NCI-H510A treated with DMSO at 0.1 percent for 48 hours (cell line): ENCODE measurements at regions not wholly inside any gene's neighbourhood (a gene's known extent, or its start where the extent isn't known, plus 50 kb on each side); places are given as distances from the start of the nearest gene placed in this dataset.

ENCODE experiments used
- DNase-seq: peaks from one replicate; lab custom pipeline; 2025; lab: John Stamatoyannopoulos, UW

DNA sequence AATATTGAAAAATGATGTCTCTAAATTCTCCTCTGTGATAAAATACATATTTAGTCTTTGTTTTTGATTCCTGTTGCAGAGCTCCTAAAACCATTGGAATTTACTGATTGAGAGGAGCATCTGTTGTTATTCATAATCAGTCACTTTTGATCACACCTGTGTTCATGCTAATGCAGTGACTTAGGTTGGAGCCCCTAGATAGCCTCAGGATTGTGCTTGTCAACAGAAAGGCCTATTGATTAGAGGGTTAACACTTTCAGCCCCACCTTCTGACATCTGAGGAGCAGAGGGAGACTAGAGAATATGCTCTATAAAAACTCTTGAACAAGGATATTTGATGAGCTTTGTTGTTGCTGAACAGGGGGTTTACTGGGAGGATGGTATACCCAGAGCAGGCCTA, 409.5 kb upstream of the ADGRL3 start:
- no peak for DNase-seq

DNA sequence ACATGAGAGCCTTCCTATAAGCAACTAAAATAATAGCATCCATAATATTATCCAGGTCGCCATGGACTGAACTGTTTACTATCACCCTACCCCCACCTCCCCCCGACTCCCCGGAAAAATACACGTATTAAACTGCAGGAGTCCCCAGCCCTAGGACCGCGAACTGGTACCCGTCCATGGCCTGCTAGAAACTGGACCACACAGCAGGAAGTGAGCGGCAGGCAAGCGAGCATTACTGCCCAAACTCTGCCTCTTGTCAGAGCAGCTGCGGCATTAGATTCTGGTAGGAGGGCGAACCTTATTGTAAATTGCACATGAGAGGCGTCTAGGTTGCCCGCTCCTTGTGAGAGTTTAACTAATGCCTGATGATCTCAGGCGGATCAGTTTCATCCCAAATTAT, 405.8 kb upstream of the ADGRL3 start:
- DNase-seq, result no peak

DNA sequence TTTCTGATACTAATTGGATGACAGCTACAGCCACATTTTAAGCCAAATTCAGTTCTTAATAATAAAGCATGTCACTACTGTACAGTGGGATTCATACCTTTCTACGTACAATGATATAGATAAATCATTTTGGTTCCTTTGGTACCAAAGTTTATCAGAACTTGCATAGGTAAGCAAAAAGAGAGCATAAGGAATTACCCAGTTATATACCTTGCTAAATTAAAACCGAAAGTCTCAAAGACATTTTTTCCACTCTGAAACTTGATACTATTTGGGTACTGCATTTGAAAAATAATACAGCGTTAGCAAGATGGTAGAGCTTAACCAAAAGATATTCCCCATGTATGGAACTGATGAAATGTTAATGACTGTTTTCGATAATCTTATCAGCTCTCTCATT, 400.9 kb upstream of the ADGRL3 start:
- DNase-seq, result no peak

DNA sequence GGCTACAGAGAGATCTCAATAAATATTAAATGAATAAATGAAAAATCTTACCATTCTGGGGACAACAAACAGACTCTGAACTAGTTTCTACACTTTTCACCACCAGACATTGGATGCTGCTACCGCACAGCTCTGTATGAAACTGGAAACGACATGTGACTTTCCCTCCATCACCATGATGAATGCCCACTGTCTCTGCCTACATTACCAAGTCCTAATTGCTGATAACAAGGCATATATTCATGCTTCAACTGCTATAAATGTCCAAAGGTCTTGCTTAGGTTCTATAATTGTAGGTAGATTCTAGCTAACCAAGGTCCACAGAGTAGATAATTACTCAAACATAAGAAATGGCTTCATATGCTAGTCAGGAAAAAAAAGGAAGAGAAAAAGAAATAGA, 399.4 kb upstream of the ADGRL3 start:
- no peak for DNase-seq

DNA sequence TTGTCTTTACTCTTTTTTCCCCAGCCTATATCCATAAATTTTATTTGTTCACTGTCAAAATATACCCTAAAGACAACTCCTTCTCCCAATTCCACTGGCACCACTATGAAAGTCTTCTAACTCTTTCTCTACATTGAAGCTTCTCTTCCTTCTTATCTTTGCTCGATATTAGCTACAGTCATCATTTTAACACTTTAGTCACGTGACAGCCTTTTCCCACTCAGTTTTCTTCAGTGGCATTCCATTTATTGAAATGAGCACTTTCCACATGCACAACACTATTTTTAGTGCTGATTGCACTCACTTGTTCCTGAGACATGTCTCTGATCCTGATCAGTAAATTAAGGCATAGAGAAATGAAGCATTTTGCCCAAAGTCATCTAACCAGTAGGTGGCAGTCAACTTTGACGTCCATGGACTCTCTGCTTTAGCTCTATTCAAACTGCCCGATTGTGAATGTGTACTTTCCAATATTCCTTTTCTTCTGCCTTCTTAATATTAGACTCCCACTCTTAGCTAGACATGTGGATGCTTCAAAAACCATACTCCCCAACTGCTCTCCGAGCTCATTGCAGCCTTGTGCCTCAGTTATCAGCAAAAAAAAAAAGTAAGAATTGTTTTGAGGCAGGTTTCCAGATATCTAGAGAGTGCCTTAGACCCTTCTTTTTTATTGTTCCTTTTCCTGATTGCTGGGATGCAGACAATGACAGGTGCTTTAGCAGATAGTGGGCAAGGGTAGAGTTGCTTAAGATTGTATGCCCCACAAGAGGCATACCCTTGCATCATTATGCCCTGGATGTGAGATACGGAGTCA, 394.4 kb upstream of the ADGRL3 start:
- DNase-seq, result peak; percentile 9

DNA sequence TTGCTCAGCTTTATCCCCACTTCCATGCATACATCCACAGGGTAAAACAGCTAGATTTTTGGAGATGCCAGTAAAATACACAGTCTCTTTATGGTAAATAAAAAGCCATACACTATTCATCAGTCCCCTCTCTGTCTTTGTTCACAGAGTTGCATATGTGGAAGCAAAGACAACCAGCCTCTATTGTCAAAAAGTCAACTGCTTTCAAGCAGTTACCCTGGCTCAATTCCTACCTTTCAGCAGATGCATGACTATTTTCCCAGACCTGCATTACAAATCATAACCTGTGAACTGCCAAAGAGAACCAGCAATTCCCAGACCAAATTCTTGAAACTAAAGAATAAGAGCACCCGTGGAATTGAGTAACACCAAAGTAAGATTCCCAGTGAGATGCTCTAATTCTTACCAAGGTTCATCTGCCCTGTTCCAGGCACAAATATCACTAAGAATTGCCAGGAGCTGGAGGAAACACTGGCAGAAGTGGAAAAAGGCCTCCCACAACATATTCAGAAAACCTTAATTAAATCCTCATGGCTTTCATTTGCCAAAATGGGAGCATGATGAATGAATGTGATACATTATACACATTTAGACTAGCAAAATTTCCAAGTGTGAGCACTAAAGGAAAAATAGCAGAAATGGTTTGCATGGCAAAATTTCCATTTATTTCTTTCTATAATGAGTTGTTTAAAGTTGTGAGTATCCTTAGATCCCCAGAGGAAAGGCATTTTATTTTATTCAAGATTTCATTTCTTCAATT, 391.2 kb upstream of the ADGRL3 start:
- no peak for DNase-seq

DNA sequence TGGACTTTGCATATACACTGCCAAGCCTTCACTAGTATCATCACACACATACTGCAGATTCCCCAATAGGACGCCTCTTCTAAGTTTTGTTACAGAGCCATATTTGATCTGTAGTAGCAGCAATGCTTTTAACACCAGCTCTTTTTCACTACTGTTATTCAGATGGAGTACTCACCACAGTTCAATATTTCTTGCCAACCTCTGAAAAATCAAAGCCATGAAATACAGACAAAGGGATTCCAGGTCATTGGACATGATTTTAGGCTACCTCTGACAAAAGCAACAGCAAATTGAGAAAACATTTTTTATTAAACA, 390.7 kb upstream of the ADGRL3 start:
- no peak for DNase-seq

DNA sequence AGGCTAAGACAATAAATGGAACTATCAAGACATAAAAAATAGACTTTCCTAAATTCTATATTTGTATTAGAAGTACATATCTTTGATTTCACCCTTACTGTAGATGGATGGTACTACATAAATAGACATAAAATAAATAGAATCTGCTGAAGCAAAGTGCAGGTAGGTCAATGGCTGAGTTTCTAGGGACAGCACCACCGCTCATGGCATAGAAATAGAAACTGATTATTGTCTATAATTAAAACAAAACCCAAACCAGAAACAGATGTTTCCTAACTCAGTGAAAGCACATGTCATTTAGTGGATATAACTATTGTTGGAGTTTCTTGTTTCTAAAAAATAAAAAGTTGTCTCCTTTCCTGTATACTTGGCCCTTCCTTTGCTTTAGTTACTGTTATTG, 387.3 kb upstream of the ADGRL3 start:
- DNase-seq, result no peak

DNA sequence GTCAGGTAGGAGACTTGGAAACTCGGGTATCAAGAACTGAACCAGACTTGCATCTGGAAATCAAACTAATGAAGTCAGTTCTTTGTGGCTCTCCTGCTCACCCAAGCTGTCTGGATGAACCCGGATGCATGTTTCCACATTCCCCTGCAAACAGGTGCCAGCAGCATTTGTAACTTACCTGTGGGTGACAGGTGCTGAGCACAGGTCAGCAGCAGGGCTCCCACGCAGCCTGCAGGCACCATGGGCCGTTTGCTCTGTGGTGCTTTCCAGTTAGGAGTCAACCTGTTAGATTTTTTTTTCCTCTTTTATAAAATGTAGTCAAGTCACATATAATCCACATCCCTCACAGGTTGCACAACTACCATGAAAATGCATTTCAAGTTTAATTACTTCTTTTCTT, 385.6 kb upstream of the ADGRL3 start:
- no peak for DNase-seq

DNA sequence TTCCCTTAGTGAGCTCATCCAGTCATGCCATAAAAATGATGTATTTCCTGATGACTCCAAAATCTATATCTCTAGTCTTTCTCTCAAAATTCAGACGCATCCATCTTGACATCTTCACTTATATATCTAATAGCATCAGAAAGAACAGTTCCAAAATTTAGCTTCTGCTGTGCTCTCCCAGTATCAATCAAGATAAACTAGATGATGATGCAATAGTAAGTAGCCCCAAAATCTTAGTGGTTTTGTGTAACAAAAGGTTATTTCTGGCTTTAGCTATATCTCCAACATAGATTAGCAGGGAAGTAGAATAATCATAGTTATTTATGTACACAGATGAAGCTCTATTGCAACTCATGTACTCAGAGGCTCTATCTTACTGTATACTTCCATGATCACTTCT, 382.5 kb upstream of the ADGRL3 start:
- DNase-seq, result no peak

DNA sequence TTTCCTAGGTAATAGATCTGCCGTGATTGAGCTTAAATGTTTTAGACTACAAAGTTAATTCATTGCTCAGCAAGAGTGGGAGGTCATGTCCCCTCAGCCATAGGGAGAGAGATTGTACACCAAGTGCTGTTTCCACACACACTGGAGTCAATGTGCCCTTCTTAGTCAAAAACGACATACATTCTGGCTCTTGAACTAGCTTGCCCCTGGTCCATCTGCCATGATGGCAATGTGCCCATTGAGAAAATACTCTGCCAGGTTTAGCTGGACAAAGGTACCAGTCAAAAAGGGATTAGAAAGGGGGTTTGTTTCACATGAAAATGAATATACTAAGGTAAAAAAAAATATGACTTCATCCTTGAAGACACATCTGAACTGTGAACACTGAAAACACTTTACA, 377.1 kb upstream of the ADGRL3 start:
- DNase-seq, result no peak

DNA sequence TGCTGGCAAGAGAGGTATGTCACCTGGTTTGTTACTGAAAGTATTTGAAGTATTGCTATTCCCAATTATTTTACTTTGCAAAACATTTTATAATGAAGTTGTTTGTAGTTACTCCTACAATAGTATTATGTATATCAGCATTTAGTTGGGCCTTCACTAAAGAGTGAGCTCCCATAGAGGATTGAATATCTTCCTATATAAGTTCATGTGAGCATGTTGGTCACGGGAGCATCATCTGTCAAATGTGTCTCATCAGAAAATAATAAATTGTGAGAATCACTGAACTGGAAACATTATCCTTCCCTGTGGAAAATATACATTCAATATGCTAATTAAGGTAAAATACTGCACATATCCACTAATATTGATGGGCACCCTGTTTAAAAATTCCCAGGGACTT, 360.1 kb upstream of the ADGRL3 start:
- no peak for DNase-seq

DNA sequence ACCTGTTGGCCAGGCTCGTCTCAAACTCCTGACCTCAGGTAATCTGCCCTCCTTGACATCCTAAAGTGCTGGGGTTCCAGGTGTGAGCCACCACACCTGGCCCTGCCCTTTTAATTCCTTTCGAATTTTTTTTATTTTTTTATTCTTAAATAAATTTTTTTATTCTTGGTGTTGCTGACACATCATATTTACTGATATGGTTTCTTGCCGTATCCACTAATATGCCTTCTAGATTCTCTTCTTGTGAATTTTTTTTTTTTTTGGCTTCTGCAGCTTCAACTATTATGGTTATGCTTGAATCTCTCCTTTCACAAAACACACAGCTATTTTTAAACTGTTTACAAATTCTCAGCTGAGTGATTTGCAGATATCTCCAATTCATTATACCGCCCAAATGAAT, 353.4 kb upstream of the ADGRL3 start:
- no peak for DNase-seq

DNA sequence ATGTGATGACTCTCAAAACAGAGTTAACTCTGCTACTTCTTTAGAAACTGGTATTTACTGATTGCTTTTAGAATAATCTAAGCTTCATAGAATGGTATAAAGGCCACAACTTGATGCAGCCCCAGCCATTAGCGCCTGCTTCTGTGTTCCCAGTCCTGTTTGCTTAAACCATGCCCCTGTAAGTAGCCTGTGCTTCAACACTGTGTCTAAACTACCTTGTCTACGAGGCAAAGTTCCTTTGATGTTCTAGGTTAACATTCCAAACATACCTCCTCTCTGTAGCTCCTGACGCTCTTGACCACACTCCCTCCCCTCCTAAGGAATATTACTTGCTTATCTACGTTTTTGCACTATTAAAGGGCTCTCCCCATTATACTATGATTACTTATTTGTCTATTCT, 352.5 kb upstream of the ADGRL3 start:
- DNase-seq, result no peak

DNA sequence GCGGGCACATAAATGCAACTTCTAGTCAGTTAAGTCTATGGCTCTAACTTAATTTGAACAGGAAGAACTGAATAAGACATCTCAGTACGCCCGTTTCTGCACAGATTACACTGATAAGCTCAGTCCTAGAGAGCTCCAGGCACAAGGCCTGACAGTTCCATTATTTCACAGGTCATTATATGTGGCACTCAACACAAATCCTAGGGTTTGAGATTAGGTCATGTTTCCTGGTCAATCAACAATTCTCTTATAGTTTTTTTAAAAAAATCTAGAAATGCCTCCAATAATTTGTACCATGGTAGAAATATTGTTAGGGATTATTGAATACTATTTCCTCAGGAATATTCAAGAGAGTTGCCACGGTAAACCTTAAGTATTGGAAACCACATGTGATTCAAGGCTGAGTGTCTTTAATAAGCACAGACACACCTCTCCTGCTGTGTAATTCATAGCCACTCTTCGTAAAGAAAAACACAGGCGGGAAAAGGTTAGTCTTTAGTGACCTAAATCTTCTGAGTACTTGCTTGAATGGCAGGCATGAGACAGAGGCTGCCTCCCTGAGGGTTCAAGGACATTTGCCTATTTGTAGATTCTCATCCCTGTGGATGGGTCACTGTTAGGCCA, 342.9 kb upstream of the ADGRL3 start:
- DNase-seq, result no peak

DNA sequence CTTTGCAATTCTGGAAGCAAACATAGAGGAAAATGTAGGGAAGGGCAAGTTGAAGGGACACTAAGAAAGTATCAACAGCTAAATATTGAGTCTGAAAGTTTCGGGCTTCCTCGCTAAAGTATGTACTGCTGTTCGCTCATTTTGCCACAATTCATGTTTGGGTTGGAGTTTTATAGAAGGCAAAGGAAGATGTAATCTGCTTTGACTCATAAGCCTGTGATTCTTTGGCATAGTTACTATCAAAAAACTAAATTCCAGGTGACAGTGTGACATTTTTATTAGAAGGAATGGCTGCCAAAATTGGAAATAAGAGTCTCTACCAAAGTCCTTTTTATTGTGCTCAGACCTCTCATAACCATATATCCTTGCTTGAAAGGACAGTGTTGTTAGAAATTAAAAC, 336.7 kb upstream of the ADGRL3 start:
- no peak for DNase-seq

DNA sequence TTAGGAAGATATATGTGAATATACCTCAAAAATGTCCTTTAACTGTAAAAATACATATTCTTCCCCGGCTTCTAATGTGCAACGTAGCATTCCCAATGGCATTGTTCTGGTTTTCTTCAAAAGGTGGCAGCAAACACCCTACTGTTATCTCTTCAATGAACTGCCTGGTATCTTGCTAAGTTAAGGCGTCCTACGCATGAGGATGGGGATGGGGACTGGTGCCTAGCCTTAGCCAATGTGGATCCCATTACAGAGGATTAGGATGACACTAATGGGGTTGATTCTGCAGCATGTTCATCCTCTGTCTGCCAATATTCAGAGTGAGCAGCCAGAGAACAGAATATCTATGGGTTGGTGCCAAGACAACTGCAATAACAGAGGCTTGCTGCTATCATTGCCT, 334.9 kb upstream of the ADGRL3 start:
- DNase-seq, result no peak

DNA sequence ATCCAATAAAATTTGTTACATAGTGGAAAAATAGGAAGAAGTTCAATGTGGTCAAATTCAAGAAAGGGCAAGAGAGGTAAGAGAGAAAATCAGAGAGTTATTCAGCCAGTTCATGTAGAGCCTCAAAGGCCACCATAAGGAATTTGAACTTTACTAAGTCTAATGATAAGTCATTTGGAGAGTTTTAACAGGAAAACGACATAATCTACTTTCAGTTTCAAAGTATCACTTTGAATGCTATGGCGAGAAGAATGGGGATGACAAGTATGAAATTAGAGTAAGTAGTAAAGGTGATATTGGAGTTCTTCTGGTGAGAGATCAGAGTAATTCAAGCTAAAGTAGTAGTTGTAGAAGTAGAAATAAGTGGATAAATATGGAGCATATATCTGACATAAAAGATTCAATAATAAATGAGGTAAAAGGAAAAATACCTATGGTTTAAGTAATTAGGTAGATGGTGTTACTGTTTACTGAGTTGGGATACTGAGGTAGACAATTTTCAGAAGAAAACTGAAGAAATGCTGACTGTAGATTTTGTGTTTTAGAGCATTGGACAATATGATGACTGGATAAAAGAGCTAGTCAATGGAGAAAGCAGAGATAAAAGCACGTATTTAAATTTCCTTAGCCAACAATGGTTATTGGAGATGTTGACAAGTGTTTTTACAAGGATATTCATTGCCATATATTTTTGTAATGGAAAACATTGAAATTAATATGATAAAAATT, 331.7 kb upstream of the ADGRL3 start:
- no peak for DNase-seq

DNA sequence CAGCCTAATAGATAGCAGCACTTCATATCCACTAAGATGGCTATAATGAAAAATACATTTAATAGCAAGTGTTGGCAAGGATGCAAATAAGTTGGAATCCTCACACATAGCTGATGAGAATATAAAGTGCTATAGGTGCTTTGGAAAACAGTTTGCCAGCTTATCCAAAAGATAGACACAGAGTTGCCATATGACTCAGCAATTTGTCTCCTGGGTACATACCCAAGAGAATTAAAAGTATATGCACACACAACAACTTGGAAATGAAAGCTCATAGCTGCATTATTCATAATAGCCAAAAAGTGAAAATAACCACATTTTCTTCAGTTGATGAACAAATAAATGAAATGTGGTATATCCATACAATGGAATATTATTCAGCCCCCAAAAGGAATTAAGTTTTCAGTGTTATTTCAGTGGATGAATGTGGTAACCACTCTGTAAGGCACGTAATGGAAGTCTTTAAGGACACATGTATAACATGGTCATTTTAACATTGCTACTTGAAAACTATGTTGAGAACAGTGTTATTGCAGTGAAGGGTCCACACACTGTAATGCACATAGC, 320.9 kb upstream of the ADGRL3 start:
- no peak for DNase-seq

DNA sequence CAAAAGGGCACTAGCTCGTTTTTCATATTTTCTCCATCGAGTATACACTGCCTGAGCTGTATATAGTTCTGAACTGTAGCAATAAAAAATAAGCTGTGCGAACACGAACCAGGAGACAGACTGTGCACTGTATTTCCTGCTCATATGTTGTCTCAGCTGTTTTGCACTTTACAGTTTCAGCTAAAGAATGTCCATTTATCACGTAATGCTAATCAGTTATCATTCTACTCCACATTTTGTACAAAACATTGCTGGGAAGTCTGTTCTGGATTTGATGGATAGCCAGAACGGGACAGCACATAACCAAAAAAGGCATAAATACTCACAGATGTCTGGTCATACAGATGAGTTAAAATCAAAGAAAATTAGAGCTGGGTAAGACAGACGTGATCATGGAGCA, 315.5 kb upstream of the ADGRL3 start:
- DNase-seq, result no peak

DNA sequence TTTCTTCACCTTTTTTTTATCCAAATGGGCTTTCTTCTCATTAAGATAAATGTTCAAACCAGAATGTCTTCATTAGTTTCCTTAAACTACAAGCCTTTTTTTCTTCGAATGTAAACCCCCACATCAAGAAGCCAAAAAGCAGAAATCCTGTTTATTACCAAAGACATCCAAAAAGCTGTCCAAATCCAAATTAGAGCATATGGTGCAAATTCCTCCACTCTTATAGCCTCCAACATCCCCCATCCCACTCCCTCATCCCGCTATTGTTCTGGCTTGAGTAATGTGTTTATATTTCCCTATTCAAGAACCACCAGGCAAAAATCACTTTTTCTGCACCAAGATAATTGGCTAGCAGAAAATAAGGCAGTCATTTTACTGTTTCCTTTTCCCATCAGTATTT, 315.1 kb upstream of the ADGRL3 start:
- DNase-seq, result no peak

DNA sequence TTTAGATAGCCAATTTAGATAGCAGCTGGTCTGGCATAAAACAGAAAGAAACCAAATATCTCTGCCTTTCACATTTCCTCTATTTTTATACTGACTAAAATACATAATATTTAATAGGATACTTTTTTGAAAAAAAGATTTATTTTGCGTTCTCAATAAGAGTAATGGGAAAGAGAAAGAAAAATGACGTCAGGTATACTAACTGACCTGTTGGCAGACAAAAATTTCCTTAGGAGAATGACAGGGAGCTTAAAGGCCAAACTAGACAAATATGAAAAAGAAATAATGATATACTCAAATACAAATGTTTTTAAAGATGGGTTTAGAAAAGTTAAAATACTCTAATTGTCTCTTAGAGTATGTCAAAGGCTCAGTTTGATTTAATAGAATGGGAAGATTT, 309.4 kb upstream of the ADGRL3 start:
- DNase-seq, result no peak
